Calu3 (cell line): ENCODE measurements at regions not wholly inside any gene's neighbourhood (a gene's known extent, or its start where the extent isn't known, plus 50 kb on each side); places are given as distances from the start of the nearest gene placed in this dataset.

Source experiments
- BruUV-seq: library from RNA; stranded (reverse); fragments of 400-500 nt; replicated peaks from 2 replicates; lab custom pipeline; 2021; lab: Mats Ljungman, UMichigan
- CTCF ChIA-PET: fragments of 300-600 bp; sonication (Branson Sonifier 250); formaldehyde crosslinking; loops from one replicate; lab custom pipeline; 2022; ENCODE audit warnings: antibody characterized with exemption; lab: Charles Lee
- DNase-seq: peaks from one replicate; pipeline ENCODE4 v3.0.0; 2022
- H3K27ac Mint-ChIP-seq: one replicate; pipeline ENCODE4 v1.8.0; 2022; ENCODE audit warnings: mixed read lengths; ENCODE audit not compliant: unreplicated experiment
- H3K27me3 Mint-ChIP-seq: one replicate; pipeline ENCODE4 v1.8.0; 2022; ENCODE audit warnings: mixed read lengths; ENCODE audit not compliant: unreplicated experiment
- H3K36me3 Mint-ChIP-seq: one replicate; pipeline ENCODE4 v1.8.0; 2022; ENCODE audit warnings: mild to moderate bottlenecking, moderate library complexity, mixed read lengths; ENCODE audit not compliant: insufficient read depth, unreplicated experiment
- H3K4me1 Mint-ChIP-seq: one replicate; pipeline ENCODE4 v1.8.0; 2022; ENCODE audit warnings: mild to moderate bottlenecking, low read depth, mixed read lengths; ENCODE audit not compliant: unreplicated experiment
- H3K4me3 Mint-ChIP-seq: one replicate; pipeline ENCODE4 v1.8.0; 2022; ENCODE audit warnings: mild to moderate bottlenecking, low read depth, moderate library complexity, mixed read lengths; ENCODE audit not compliant: unreplicated experiment
- H3K9me3 Mint-ChIP-seq: one replicate; pipeline ENCODE4 v1.8.0; 2022; ENCODE audit warnings: low read depth, mixed read lengths; ENCODE audit not compliant: unreplicated experiment
- CTCF ChIP-seq: fragments of 200-600 bp; IDR thresholded peaks from one replicate; pipeline ENCODE4 v1.8.0; 2022; ENCODE audit warnings: antibody characterized with exemption; ENCODE audit not compliant: unreplicated experiment
- intact Hi-C: fragments of 100-400 bp; cut with micrococcal nuclease; formaldehyde crosslinking; loops from one replicate; pipeline ENCODE4 v1.10.0; 2022; ENCODE audit not compliant: unreplicated experiment

- CTCF ChIA-PET, result no interaction called here
- no peaks in the 10 kb centered on the region for H3K4me1 Mint-ChIP-seq
- H3K27ac Mint-ChIP-seq, result no peak overlapping the region
- BruUV-seq, result no TSS peak
- no peak for TF ChIP-seq CTCF
- no peaks in the 10 kb centered on the region for H3K27me3 Mint-ChIP-seq
- no peaks in the 10 kb centered on the region for H3K36me3 Mint-ChIP-seq
- no peak for DNase-seq
- H3K9me3 Mint-ChIP-seq, result peaks cover 14% of the 10 kb centered on the region
- intact Hi-C loops, result no loop called here
- H3K4me3 Mint-ChIP-seq, result no peak overlapping the region
Observed at GRCh38 chr2:4515871-4516761, 812.7 kb downstream of the DCDC2C start.

GRCh38 chr2:4518596-4518995 lies 815.2 kb downstream of the DCDC2C start:
- H3K4me3 Mint-ChIP-seq, result no peak overlapping the region
- no peak for TF ChIP-seq CTCF

GRCh38 chr2:4522498-4523421 lies 819.4 kb downstream of the DCDC2C start:
- BruUV-seq, result no TSS peak
- Mint-ChIP-seq H3K4me3 (no peak overlapping the region), H3K27me3 (no peaks in the 10 kb centered on the region), H3K27ac (no peak overlapping the region), H3K36me3 (no peaks in the 10 kb centered on the region), H3K4me1 (no peaks in the 10 kb centered on the region), H3K9me3 (peaks cover 12% of the 10 kb centered on the region)
- DNase-seq, result no peak
- CTCF ChIA-PET, result no interaction called here
- intact Hi-C loops, result no loop called here
- TF ChIP-seq CTCF, result no peak

More at GRCh38 chr2:4518596-4518995, 815.2 kb downstream of the DCDC2C start:
- no TSS peak for BruUV-seq
- Mint-ChIP-seq H3K4me1 (no peaks in the 10 kb centered on the region), H3K36me3 (no peaks in the 10 kb centered on the region), H3K27ac (no peak overlapping the region), H3K27me3 (no peaks in the 10 kb centered on the region), H3K9me3 (peaks cover 8% of the 10 kb centered on the region)
- CTCF ChIA-PET, result no interaction called here
- intact Hi-C loops, result no loop called here
- DNase-seq, result no peak

- Mint-ChIP-seq H3K36me3 (no peaks in the 10 kb centered on the region), H3K4me3 (no peak overlapping the region), H3K4me1 (no peaks in the 10 kb centered on the region), H3K9me3 (peaks cover 19% of the 10 kb centered on the region), H3K27me3 (no peaks in the 10 kb centered on the region), H3K27ac (no peak overlapping the region)
- BruUV-seq, result no TSS peak
- DNase-seq, result no peak
- TF ChIP-seq CTCF, result no peak
- intact Hi-C loops, result no loop called here
- CTCF ChIA-PET, result no interaction called here
Observed at GRCh38 chr2:4527416-4527815, 824.0 kb downstream of the DCDC2C start.
